ENCODE measurements at regions not wholly inside any gene's neighbourhood (a gene's known extent, or its start where the extent isn't known, plus 50 kb on each side); places are given as distances from the start of the nearest gene placed in this dataset.

DNA sequence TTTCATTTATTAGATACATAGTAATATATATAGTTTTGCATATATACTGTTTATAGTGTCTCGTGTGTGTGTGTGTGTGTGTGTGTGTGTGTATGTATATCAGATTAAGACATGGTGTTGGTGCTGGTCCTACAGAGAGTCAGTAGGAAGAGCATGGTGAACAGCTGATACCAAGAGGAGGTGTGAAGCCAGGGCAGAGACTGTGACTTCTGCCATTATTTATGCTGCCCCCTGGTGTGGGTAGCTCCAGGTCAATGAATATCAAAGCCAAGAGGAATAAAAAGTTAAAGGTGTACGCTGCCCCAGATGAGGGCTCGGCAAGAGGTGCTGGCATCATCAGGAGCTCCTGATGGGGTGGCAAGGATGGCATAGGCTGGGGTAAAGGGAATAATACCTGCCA is 299.5 kb upstream of the RASGRP1 start:
- no peak for DNase-seq

DNA sequence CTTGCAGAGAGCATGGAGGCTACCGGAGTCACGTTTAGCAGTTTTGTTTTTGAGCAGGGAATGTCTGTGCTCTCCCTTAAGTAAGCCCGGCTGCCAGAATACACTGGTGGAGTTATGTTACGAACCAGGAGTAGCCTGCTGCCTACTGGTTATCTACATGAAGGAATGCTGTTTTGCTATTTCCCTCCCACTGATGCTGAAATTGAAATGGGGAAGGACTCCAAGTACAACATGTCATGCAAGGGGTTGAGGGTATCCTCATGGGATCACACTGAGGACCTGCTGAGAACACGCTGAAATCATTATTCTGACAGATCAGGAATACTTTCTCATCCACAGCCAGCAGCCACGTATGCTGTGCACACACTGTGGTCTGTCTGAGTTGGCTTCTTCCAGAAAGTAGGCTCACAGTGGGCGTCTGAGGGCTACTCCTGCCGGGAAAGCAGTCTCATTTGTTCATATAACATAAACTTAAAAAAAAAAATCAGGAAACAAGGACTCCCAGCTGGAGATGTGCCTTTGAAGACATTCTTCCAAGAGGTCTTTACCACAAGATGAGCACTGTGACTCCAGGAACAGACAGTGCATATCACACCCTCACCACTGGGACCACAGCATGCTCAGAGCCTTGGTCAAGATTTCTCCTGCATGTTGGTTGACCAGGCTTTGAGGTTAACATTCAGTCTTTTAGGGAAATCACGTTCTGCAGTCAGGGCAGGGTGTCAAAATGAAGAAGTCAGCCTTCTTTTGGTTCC is 300.4 kb upstream of the RASGRP1 start:
- DNase-seq = no peak

DNA sequence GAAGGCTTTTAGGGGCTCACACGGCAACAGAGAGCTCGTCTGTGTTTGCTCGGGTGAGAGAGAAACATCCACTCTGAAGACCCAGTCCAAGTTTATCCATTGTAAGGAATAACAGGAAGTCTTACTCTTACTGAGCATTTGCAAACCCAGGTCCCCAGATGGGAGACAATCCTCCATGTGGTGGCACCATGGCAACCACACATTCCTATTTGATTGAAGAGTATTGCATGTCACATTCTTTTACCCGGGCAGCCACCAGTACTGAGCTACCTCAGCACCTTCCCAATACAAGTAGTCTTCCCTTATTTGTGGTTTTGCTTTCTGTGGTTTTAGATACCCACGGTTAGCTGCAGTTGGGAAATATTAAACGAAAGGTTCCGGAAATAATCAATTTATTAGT is 302.9 kb upstream of the RASGRP1 start:
- no peak for DNase-seq

DNA sequence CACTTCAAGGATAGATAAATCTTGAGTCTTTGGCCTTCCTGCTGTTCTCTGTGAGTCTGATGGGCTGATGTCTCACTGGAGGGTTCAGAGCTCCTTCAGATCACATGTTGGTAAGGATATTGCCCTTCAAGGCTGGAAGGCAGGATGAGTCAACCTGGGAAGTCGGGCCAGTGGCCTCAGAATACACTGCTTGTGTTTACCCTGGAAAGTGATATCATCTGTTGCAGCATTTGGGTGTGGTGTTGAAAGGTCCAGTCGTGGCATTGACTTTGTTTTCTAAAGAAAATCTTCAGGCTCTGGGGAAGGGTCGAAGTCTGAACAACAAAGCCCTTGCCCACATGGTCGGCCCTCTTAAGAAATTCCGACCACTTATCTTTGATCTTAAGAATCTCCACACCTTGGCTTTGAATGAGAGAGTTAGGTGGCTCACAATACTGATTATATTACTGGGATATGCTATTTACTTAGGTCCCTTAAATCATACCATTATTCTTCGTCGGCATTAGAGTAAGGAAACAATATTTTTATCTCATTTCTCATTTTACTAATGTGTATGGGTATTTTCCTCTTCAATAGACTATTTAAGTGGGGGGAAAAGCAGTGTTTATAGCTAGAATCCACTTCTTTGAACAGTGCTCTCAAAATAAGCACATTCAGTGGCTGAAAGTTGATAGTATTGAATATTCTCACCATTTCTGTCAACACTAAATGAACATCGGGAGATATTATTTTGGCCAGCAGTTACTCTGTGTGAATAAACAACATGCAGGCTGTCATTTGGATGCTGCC is 303.9 kb upstream of the RASGRP1 start:
- DNase-seq = no peak

DNA sequence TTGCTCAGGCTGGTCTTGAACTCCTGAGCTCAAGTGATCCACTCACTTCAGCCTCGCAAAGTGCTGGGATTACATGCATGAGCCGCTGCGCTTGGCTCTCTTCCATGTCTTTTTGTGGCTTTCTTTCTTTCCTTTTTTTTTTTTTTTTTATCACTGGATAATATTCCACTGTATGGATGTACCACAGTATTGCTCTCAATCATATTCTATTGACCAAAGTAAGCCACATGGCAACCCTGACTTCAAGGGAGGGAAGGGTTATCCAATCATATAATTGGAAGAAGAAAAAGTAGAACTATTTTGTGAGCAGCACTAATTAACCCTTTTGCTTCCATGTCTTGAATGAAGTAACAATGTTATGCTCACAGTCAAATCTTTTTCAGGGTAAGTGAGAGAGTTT is 307.0 kb upstream of the RASGRP1 start:
- DNase-seq = no peak

DNA sequence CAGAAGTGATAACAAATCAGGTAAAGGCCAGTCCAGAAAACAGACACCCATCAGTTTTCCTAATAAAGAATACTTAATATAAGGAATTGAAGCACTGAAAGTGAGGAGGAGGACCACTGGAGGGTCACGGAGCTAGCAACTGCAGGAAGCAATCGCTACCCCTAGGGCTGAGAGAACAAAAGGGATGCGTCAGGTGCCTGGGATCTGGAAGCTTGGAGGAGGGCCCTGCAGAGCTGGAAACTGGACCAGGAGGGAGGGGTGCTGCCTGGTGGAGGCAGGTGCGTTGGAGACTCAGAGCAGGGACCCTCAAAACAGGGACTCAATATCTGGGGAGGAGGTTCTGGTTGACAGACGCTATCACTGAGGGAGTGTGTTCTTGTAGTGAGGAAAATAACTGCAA is 308.1 kb upstream of the RASGRP1 start:
- DNase-seq = no peak

DNA sequence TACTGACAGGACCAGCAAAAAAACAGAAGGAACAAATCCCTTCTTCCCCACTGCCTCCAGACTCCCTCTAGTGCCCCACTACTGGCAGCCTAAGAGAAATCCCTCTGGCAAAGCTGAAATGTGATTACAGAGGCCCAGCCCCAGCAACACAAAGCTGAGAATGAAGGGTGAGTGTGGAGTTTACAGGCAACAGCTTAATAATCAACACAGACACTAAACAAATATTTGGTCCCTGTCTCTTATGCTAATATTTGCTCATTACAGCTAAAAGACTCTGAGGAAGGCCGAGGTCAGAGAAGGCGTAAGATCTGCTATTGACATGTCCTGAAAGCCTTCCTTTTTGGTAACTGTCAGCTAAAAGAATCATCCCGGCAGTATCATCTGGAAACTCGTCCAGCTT is 308.5 kb upstream of the RASGRP1 start:
- no peak for DNase-seq

DNA sequence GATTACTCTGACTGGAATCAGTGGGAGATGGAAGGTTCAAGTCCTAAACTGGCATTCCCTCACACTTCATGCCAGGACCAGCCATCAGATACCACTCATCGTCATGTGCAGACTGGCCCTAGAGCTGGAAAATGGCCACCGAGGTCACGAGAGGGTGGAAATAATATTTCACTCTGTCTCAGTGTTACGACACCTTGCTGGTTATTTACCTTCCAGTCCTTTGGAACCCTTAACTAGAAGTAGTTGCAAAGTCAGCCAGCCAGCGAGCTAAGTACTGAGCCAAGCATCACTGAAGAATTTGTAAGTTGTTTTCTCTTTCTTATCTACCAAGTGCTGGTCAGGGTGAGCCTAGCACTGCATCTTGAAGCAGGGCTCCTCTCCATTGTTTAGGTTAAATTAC is 309.9 kb upstream of the RASGRP1 start:
- DNase-seq = no peak

DNA sequence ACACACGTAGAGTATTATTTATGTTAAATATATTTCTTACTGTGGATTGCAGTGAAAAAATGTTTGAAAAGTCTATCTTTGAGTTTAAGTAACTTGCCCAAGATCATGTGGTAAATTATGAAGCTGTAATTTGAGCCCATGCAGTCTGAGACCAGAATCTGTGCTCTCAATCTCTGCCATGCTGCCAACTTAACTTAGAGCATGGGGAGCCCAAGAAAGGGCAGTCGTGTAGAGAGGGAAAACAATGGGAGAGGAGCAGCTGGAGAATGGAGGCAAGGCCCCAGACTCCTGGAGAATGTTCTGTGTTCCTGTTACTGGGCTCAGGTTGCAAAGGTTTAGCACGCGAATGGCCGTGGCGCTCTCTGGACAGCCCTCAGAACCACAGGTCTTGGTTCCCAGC is 311.6 kb upstream of the RASGRP1 start:
- DNase-seq = no peak

DNA sequence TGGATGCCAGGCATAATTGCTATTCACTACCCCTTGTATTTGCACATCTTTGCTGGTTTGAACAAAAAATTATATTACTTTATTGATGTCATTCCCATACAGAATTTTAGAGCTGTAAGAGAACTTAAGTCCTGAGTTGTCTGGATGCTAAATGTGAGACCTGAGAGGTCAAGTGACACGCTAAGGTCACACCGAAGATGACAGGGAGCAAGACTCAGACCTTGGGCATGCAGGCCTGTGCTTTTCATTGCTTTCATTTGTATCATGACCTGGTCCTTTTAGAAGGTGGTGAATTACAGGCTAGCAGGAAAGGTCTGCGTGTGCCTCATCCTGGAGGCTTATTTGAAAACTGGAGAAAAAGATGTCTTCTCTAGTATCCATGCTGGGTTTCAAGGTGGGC is 312.0 kb upstream of the RASGRP1 start:
- no peak for DNase-seq

DNA sequence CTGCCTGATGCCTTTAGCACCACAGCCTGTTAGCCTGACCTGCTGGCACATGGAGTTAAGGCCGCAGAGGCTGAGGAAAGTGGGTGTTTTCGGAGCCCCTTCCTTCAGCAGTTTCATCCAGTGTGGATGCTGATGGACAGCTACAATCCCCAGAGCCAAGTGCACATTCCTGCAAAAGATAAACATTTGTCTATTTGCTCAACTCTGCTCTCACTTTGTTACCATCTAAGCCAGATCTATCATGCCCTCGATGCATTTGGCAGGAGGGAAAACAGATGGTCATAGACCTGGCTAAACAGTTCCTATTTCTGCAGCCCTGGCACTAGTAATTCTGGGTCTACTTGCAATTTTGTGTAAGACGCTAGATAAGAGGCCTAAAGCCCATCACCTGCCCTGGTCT is 312.9 kb upstream of the RASGRP1 start:
- peak; percentile 13 for DNase-seq

DNA sequence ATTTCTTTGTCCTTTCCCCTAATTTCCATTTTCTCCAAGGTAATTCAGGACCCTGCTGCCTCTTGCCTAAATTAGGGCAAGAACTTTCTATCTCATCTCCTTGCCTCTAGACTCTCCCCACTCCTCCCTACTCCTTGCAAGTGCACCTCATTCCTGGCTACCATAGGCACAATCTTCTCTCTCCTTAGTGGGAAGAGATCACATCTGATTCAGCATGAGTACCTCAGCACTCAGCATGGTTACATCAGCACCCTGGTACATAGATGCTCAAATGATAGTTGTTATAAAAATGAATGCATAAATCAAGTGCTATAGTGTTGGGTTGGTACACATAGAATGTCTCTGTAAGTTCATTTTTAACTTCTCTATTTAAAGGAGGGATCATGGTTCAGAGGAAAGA is 313.4 kb upstream of the RASGRP1 start:
- no peak for DNase-seq

DNA sequence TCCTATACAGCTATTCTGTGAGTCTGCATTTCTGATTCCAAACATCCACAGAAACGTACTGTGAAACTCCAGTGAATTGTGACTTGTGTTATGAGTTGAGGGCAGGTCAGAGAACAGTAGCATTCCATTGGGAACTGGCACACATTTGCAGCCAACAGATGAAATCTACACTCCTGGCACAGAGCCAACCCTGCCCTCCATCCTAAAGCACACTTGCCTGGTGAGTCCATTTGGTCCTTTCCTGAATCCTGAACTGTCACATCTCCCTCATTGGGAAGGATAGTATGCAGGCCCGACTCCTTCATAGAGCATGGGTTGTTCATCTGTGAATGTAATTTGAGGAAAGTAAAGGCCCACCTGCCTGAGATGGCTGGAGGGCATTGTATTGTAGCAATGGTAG is 314.3 kb upstream of the RASGRP1 start:
- DNase-seq = no peak

DNA sequence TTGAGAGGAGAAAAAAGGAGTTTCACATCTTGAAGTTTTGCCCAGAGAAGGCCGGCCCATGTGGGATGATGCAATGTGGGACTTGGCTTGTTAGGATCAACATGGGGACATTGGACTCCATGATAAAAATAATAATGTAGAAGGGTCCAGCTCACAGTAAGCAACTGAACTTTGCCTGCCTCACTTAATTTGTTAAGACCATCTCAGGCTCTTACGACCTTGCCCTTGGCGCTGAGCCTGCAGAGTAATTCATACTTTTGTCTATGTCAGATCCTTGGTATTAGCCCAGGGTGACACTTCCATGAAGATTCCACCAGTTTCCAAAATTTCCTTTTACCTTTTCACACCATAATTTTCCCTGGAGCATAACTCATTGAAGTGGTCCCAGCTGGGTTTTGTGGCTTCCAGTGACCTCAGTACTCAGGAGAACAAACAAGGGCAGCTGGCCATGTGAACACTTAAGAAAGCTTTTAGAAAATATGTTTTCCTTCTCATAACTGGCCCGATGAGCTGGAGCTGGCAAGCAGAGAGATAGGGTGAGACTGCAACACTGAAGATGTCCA is 315.4 kb upstream of the RASGRP1 start:
- DNase-seq = no peak

DNA sequence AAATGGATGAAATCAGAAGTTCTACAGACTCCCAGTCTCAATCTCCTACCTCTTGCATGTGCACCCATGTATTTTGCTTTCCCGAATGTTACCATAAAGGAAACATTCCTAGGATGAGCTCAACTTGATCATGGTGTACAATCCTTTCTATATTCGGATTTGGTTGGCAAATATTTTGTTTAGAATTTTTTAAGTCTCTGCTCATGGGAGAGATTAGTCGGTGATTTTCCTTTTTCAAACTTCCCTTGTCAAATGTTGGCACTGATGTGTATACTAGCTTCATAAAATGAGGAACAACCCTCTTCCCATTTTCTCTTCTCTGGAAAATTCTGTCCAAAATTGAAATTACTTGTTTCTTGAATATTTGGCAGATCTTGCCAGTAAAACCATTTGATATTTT is 317.6 kb upstream of the RASGRP1 start:
- no peak for DNase-seq

DNA sequence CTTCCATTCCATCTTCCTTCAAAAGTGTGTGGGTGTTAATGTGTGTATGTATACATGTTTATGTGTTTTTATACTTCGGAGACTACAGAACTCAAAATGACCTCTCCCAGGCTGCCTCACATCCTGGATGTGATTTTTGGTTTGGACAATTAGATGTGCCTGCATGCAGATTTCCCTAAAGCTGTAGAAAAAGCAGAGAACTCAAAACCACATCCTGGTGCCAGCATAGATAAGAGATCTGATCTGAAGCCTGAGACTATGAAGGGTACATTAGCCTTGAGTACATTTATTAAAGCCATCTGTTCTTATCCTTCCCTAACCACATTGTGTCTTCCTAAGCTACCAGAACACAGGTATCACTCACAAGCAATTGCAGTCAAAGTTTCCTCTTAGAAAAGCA is 319.4 kb upstream of the RASGRP1 start:
- DNase-seq = peak; percentile 32

DNA sequence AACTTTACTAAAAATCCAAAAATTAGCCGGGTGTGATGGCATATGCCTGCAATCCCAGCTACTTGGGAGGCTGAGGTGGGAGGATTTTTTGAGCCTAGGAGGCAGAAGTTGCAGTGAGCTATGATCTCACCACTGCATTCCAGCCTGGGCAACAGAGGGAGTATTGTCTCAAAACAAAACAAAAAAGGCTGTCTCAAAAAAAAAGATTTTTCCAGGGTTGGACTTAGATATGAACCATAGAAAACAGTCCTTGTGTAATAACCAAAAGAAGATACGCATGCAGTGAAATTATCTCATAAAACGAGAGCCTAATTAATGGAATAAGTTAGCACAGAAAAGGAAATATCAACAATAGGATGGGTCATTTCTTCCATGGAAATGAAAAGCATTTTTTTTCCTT is 320.4 kb upstream of the RASGRP1 start:
- DNase-seq = no peak

DNA sequence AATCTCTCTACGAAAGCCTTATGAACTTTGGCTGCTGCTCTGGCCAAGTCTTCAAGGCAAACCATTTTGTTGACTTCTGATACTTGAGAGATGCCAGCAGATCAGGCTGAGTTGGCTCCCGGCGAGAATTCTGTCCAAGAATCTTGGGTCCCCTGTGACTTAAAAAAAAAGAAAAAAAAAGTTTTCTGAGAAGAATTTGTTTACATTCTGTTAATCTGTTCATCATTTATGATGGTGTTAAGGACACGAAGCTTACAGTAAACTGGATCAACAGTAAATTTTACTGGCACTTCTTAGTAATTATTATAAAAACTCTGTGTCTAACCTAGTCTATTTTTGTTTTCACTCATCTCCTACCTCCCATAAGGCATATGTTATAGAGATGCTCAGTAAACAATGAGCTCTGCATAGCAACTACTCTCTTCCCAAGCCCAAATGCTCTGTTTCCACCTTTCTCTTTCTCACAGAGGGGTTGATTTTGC is 320.9 kb upstream of the RASGRP1 start:
- DNase-seq = no peak

DNA sequence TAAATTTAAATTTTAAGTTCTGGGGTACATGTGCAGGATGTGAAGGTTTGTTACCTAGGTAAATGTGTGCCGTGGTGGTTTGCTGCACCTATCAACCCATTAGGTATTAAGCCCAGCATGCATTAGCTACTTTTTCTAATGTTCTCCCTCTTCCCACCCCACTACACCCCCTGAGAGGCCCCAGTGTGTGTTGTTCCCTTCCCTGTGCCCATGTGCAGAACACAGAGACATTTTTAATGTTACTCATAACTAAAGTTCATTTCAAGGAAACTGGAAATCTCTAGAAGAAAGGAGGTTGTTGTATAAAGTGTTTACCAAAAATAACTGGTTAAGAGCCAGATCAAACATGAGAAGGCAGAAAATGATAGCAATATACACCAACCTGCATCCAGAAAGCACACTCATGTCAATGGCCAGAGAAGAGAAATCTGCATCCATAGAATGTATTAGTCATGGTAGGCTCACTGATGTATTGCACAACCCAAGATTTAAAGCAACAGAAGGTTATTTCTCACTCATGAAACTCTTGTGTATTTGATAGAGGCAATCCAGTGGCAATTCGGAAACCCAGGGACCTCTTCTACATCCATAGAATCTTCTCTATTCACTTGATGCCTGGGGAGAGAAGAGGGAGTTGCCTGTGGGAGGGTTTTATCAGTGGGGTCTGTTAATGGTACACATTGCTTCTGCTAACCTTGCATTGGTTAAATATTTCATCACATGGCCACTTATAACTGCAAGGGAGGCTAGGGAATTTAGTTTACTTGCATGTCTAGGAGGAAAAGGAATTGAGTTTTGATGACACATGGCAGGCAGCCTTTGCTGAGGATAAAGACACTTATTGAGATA is 321.9 kb upstream of the RASGRP1 start:
- no peak for DNase-seq

DNA sequence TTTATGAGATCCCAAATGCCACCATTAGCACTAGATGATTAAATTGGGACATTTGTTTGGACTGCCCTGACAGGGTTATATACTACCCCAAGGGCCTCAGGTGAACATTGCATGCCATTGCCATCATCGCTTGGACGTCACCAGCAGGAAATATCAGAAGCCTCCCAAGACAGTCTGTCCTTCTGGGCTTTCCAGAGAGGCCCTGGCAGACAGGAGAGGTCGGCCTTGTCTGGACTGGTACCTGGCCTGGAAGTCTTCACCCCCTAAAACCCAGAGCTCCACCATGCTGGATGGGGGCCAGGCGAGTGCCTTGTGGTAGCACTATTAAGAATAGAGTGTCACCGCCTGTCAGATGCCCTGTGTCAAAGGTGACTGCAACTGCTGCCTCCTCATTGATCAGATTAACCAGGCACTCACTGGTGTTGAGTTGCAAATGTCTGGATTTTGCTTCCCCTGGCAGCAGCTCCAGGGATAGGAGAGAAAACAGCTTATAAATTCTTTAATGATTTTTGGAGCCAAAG is 324.1 kb upstream of the RASGRP1 start:
- DNase-seq = no peak

DNA sequence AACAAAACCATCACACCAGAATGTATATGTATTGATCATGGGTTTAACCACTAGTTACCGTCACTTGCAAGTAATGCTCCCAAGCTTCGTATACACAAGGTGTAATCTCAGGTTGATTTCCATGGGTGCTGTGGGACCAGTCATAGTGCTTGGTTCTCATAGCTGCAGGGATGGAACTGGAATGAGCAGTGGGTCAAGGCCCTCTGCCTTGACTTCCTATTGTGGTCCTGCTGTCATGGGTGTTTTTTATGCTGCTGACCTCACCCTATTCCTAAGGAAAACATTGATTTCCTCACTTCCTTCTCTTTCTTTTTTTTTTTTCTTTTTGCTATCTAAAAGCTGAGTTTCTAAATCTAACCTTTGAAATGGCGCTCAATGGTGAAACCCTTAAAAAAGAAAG is 325.6 kb upstream of the RASGRP1 start:
- no peak for DNase-seq

DNA sequence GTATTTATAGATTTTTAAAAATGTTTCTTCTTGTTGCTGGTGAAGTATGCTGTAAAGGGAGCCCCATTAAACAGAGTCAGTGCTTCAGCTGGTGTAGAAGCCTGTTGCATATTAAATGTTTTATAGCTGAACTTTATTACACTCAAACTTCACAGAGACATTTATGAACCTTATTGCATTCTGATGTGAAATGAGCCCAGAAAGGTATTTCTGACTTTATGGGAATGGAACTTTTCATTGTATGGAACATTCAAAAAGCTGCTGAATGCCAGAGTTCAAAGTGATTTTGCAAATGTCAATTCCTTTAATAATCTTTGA is 329.3 kb upstream of the RASGRP1 start:
- no peak for DNase-seq
